GM19240 (cell line): ENCODE measurements at regions not wholly inside any gene's neighbourhood (a gene's known extent, or its start where the extent isn't known, plus 50 kb on each side); places are given as distances from the start of the nearest gene placed in this dataset.
"Not testable (repeated sequence)": the region's sequence is repeated elsewhere in the genome, so short reads cannot be mapped to it uniquely, and the experiment has no call there.

Experiments
- DNase-seq: peaks from one replicate; pipeline ENCODE4 v3.0.0; 2011; ENCODE audit warnings: low spot score; ENCODE audit not compliant: insufficient read length

DNA sequence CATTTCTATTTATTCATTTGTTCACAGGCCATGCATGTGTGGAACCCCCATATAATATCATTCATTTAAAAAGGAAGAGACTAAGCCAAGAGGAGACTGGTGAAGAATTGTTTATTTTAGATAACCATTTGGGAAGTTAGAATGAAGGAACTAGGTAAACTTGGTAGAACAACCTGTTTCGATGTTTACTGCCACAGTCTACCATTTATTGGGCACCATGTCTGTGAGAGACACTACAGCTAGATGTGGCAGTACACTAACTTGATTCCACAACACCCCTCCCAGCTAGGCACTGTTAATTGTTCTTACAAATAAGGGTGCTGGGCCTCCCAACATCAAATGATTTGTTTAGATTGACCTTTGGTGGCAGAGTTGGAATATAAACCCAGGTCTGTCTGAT lies 592.4 kb downstream of the EPM2A start:
- no peak for DNase-seq

DNA sequence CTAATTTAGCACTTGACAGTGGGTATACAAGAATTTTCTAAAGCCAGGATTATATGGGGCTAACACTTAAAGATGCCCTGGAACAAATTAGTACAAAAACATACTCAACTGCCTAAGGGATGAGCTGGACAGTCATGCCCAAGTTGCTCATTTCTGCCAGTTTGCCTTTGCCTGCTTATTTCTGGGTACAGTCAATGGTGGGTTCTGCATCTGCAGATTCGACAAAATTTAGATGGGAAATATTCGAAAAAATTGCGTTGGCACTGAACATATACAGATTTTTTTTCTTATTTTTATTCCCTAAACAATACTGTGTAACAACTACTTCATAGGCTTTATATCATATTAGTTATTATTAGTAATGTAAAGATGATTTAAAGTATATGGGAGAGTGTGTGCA lies 591.9 kb downstream of the EPM2A start:
- DNase-seq, result no peak

GRCh38 chr6:145147559-145147958 lies 587.8 kb downstream of the EPM2A start:
- no peak for DNase-seq

GRCh38 chr6:145147981-145148749 lies 587.2 kb downstream of the EPM2A start:
- DNase-seq, result no peak

GRCh38 chr6:145148776-145149175 lies 586.5 kb downstream of the EPM2A start:
- DNase-seq, result no peak

GRCh38 chr6:145151624-145152023 lies 583.7 kb downstream of the EPM2A start:
- no peak for DNase-seq

- no peak for DNase-seq
Observed at GRCh38 chr6:145153495-145153894, 581.8 kb downstream of the EPM2A start.

DNA sequence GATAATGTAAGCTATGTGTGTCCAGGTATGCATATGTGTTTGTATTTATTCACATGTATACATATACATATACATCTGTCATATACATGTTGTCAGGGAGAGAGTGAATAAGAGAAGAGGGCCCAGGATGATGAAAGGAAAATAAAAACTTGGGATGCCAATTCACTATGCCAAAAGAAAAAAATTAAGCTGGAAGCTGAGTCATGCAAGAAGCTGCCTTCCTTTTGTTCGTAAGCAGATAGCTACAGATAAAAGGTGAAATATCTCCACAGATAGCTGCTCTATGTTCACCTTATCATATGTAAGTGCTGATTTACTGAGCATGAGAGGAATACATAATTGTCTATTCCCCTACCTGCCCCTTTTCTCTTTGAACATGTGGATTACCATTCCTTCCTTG lies 579.9 kb downstream of the EPM2A start:
- no peak for DNase-seq

- DNase-seq, result no peak
Observed at GRCh38 chr6:145155873-145156782, 579.2 kb downstream of the EPM2A start.

DNA sequence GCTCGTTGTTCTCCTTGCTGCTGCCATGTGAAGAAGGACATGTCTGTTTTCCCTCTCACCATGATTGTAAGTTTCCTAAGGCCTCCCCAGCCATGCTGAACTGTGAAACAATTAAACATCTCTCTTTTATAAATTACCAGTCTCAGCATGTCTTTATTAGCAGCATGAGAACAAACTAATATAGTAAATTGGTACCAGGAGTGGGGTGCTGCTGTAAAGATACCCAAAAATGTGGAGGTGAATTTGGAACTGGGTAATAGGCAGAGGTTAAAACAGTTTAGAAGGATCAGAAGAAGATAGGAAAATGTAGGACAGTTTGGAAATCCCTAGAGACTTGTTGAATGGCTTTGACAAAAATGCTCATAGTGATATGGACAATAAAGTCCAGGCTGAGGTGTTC lies 576.7 kb downstream of the EPM2A start:
- DNase-seq, result not testable (repeated sequence)

- DNase-seq, result no peak
Observed at GRCh38 chr6:145159921-145160320, 575.4 kb downstream of the EPM2A start.

- no peak for DNase-seq
Observed at GRCh38 chr6:145161501-145161900, 573.8 kb downstream of the EPM2A start.

DNA sequence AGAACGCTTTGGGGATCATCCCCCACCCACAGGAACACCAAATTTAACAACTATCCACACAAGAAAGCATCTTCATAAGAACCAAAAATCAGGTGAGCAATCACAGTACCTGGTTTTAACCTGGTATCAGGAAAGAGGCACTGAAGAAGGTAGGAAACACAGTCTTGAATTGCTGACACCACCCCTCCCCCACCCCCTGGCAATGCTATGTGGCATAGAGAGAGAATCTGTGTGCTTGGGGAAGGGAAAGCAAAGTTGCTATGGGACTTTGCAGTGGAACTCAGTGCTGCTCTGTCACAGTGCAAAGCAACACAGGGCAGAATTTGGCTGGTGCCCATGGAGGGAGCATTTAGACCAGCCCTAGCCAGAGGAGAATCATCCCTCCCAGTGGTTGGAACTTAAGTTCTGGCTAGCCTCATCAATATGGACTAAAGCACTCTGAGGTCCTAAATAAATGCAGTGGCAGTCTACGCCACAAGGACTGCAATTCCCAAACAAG lies 565.5 kb downstream of the EPM2A start:
- no peak for DNase-seq

DNA sequence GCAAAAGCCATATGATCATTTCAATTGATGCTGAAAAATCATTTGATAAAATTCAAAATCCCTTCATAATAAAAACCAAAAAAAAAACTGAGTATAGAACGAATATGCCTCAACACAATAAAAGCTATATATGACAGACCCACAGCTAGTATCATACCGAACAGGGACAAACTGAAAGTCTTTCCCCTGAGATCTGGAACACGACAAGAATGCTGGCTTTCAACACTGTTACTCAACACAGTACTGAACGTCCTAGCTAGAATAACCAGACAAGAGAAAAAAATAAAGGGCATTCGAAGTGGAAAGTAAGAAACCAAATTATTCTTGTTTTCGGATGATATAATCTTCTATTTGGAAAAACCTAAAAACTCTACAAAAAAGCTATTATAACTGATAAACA lies 559.9 kb downstream of the EPM2A start:
- DNase-seq, result no peak

- no peak for DNase-seq
Observed at GRCh38 chr6:145178391-145178790, 556.9 kb downstream of the EPM2A start.

GRCh38 chr6:145187491-145188206 lies 547.7 kb downstream of the EPM2A start:
- DNase-seq, result no peak

GRCh38 chr6:145189836-145190235 lies 545.5 kb downstream of the EPM2A start:
- DNase-seq, result no peak

- DNase-seq, result no peak
Observed at GRCh38 chr6:145194389-145194788, 540.9 kb downstream of the EPM2A start.

DNA sequence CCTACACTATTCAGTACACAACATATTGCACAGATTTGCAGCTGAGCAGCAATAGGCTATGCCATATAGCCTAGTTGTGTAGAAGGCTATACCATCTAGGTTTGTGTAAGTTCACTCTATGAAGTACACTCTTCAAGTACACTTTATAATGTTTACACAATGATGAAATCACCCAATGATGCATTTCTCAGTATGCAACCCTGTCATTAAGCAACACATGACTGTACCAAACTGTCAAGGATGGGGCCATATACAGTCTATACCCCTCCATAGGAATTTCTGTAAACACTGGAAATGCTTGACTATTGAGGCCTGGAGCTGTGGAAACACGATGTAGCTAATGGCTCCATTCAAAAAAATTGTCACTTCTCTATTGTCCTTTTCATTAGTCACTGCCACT lies 535.4 kb downstream of the EPM2A start:
- no peak for DNase-seq

DNA sequence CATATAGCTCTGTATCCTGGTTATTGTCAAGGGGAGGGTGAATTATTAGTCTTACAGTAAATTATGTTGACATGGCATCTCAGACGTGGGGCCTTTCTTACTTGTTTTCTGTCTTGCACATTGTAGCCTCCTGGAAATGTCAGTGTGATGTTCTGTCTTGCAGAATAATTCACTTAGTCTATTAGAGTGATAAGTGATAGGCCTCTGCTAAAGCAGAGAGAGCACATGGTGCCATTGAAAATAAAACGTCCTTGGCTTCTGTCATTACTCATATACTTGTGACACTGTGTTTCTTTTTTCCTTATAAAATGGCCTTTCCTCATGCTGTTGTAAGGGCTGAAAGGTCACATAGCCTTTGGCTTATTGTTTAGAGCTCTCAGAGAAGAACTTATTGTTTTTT lies 531.0 kb downstream of the EPM2A start:
- DNase-seq, result no peak

- no peak for DNase-seq
Observed at GRCh38 chr6:145206247-145206907, 528.9 kb downstream of the EPM2A start.
